Neuron (in vitro differentiated cells): ENCODE measurements at regions not wholly inside any gene's neighbourhood (a gene's known extent, or its start where the extent isn't known, plus 50 kb on each side); places are given as distances from the start of the nearest gene placed in this dataset.

Experiments
- H2AFZ ChIP-seq: one replicate; pipeline ENCODE4 v1.6.1; 2013; ENCODE audit warnings: low read depth, mild to moderate bottlenecking, inconsistent platforms, low read length, moderate library complexity
- H3K27me3 ChIP-seq: one replicate; pipeline ENCODE4 v1.6.1; 2013; ENCODE audit warnings: low read length; ENCODE audit not compliant: insufficient read depth
- H3K36me3 ChIP-seq: one replicate; pipeline ENCODE4 v1.6.1; 2013; ENCODE audit warnings: low read length; ENCODE audit not compliant: insufficient read depth
- H3K4me1 ChIP-seq: one replicate; pipeline ENCODE4 v1.6.1; 2013; ENCODE audit warnings: low read length; ENCODE audit not compliant: insufficient read depth
- H3K4me3 ChIP-seq: 2 replicates; pipeline ENCODE4 v1.5.1; 2013; ENCODE audit warnings: mild to moderate bottlenecking, low read length, moderate library complexity
- H3K9me3 ChIP-seq: one replicate; pipeline ENCODE4 v1.6.1; 2013; ENCODE audit warnings: low read length

DNA sequence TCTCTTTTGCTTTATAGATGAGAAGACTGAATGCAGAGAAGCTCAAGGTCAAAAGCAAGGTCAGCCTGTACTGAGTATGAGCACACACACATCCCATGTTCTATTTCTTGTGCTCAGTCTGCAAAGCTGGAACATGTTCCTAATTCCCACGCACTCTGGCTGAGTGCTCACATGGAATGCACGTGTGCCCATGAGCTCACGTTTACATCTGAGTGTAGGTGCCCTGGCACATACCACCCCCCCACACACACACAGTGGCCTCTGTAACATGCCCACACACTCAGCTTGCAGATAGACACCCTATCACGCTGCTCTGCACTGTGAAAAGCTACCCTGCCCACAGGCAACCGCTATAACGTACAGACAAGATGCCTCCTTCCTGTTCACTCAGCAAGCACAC is 700.1 kb downstream of the MED13L start:
- Histone ChIP-seq H2AFZ (no peak overlapping the region), H3K27me3 (no peaks in the 10 kb centered on the region), H3K9me3 (no peaks in the 10 kb centered on the region), H3K4me1 (no peaks in the 10 kb centered on the region), H3K4me3 (no peak overlapping the region), H3K36me3 (no peaks in the 10 kb centered on the region)

DNA sequence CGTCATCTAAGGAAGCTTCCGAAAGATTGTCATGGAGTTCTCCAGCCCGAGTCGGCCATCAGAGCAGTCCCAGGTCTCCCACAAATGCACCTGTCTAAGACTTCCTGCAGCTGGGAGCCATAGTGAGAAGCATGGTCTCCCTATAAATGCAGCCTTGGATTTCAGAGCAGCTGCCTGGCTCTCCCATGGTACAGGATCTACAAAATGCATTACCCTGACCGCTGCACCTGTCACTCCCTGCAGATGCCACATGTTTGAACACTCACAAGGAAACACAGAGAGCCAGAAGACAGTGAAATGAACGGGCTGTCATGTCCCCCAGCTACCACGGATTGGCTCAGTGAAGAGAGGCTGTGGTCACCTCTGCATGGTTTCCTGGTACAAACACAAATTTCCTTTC is 702.7 kb downstream of the MED13L start:
- Histone ChIP-seq H3K9me3 (no peaks in the 10 kb centered on the region), H3K36me3 (no peaks in the 10 kb centered on the region), H3K4me3 (no peak overlapping the region), H3K4me1 (no peaks in the 10 kb centered on the region), H2AFZ (no peak overlapping the region), H3K27me3 (no peaks in the 10 kb centered on the region)

GRCh38 chr12:115572440-115572839 is 705.1 kb downstream of the MED13L start:
- no peaks in the 10 kb centered on the region for H3K27me3 ChIP-seq
- no peaks in the 10 kb centered on the region for H3K4me1 ChIP-seq
- H2AFZ ChIP-seq, result no peak overlapping the region
- H3K4me3 ChIP-seq, result no peak overlapping the region
- H3K9me3 ChIP-seq, result no peaks in the 10 kb centered on the region
- H3K36me3 ChIP-seq, result no peaks in the 10 kb centered on the region

GRCh38 chr12:115571446-115571845 is 706.0 kb downstream of the MED13L start:
- Histone ChIP-seq H3K9me3 (no peaks in the 10 kb centered on the region), H3K27me3 (no peaks in the 10 kb centered on the region), H2AFZ (no peak overlapping the region), H3K4me1 (no peaks in the 10 kb centered on the region), H3K36me3 (no peaks in the 10 kb centered on the region), H3K4me3 (no peak overlapping the region)

- Histone ChIP-seq H3K4me1 (no peaks in the 10 kb centered on the region), H2AFZ (no peak overlapping the region)
Observed at GRCh38 chr12:115571027-115571426, 706.5 kb downstream of the MED13L start.

GRCh38 chr12:115570069-115570777 is 707.3 kb downstream of the MED13L start:
- H2AFZ ChIP-seq, result no peak overlapping the region
- no peaks in the 10 kb centered on the region for H3K4me1 ChIP-seq
- no peaks in the 10 kb centered on the region for H3K36me3 ChIP-seq
- H3K4me3 ChIP-seq, result no peak overlapping the region
- no peaks in the 10 kb centered on the region for H3K27me3 ChIP-seq
- H3K9me3 ChIP-seq, result no peaks in the 10 kb centered on the region

More at GRCh38 chr12:115571027-115571426, 706.5 kb downstream of the MED13L start:
- Histone ChIP-seq H3K9me3 (no peaks in the 10 kb centered on the region), H3K27me3 (no peaks in the 10 kb centered on the region), H3K36me3 (no peaks in the 10 kb centered on the region), H3K4me3 (no peak overlapping the region)

GRCh38 chr12:115569345-115570068 is 708.0 kb downstream of the MED13L start:
- Histone ChIP-seq H3K4me1 (no peaks in the 10 kb centered on the region), H3K9me3 (no peaks in the 10 kb centered on the region), H3K27me3 (no peaks in the 10 kb centered on the region), H2AFZ (no peak overlapping the region), H3K36me3 (no peaks in the 10 kb centered on the region), H3K4me3 (no peak overlapping the region)

GRCh38 chr12:115558281-115558680 is 719.2 kb downstream of the MED13L start:
- Histone ChIP-seq H3K9me3 (no peaks in the 10 kb centered on the region), H3K27me3 (no peaks in the 10 kb centered on the region), H3K4me1 (no peaks in the 10 kb centered on the region), H3K36me3 (no peaks in the 10 kb centered on the region), H3K4me3 (no peak overlapping the region), H2AFZ (no peak overlapping the region)

DNA sequence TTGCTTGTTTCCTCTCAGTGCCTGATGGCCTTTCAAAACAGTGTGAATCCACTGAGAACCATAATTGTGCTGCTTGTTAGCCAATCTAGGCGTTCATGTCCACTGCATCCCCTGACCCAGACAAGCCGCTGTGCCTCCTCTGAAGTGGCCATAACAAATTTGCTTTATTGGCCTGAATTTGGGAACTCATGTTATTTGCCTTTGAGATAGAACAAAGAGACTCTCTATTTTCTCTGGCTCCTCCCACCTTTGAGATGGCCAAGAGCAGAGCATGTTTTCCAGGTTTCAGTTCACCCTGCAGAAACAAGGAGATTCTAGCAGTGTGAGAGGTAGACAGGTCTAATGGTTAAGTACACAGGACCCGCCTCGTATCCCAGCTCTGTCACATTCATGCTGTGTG is 723.9 kb downstream of the MED13L start:
- Histone ChIP-seq H3K27me3 (no peaks in the 10 kb centered on the region), H3K9me3 (no peaks in the 10 kb centered on the region), H2AFZ (no peak overlapping the region), H3K4me1 (no peaks in the 10 kb centered on the region), H3K36me3 (no peaks in the 10 kb centered on the region), H3K4me3 (no peak overlapping the region)

DNA sequence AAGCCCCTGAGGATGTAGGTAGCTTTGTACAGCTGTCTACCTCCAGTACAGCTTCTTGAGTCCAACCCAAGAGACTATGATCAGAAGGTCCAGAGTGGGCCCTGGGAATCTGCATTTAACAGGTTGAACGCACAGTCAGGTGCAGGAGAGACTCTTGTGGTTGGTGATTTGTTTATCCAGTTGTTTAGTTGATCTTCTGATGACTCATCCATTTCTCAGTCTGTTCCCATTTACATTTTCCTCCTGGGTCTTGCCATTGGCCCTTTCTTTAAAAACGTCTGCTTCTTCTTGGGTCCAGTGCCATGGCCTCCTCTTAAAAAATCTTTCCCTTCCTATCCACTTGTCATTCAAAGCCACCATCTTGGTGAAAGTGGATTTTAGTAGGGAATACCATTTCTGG is 734.2 kb downstream of the MED13L start:
- no peaks in the 10 kb centered on the region for H3K27me3 ChIP-seq
- H2AFZ ChIP-seq, result no peak overlapping the region
- H3K4me3 ChIP-seq, result no peak overlapping the region
- no peaks in the 10 kb centered on the region for H3K36me3 ChIP-seq
- H3K4me1 ChIP-seq, result no peaks in the 10 kb centered on the region
- no peaks in the 10 kb centered on the region for H3K9me3 ChIP-seq

DNA sequence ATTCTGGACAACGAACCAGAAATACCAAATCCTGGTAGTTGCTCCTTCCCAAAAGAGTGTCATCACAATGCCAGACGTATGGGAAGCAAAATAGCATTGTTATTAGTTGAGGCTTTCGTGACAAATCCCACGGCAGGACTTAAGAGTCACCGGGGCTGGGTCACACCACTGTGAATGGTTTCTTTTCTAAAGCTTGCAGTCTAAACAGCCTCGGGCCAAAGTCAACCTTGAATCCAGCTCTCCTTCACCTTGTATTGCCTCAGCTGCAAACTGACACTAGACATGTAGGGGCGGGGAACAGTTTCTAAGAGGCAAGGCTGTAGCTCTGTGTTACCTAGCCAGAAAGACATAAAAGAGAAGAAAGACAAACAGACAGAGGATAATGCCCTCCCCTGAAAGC is 734.8 kb downstream of the MED13L start:
- Histone ChIP-seq H3K9me3 (no peaks in the 10 kb centered on the region), H2AFZ (no peak overlapping the region), H3K4me3 (no peak overlapping the region), H3K4me1 (no peaks in the 10 kb centered on the region), H3K27me3 (no peaks in the 10 kb centered on the region), H3K36me3 (no peaks in the 10 kb centered on the region)

- no peak overlapping the region for H2AFZ ChIP-seq
- no peak overlapping the region for H3K4me3 ChIP-seq
- H3K27me3 ChIP-seq, result no peaks in the 10 kb centered on the region
- H3K9me3 ChIP-seq, result no peaks in the 10 kb centered on the region
- H3K36me3 ChIP-seq, result no peaks in the 10 kb centered on the region
- no peaks in the 10 kb centered on the region for H3K4me1 ChIP-seq
Observed at GRCh38 chr12:115541891-115542421, 735.5 kb downstream of the MED13L start.

GRCh38 chr12:115528466-115528865 is 749.0 kb downstream of the MED13L start:
- H3K4me1 ChIP-seq, result no peaks in the 10 kb centered on the region
- H3K36me3 ChIP-seq, result no peaks in the 10 kb centered on the region
- no peak overlapping the region for H2AFZ ChIP-seq
- H3K9me3 ChIP-seq, result no peaks in the 10 kb centered on the region
- no peak overlapping the region for H3K4me3 ChIP-seq
- no peaks in the 10 kb centered on the region for H3K27me3 ChIP-seq
